ENCODE measurements at regions not wholly inside any gene's neighbourhood (a gene's known extent, or its start where the extent isn't known, plus 50 kb on each side); places are given as distances from the start of the nearest gene placed in this dataset.
"Not testable (repeated sequence)": the region's sequence is repeated elsewhere in the genome, so short reads cannot be mapped to it uniquely, and the experiment has no call there.

GRCh38 chr18:29821544-29821943 lies 1221.0 kb downstream of the DSC3 start:
- no peak for DNase-seq

- DNase-seq = no peak
Observed at GRCh38 chr18:29811519-29811918, 1231.0 kb downstream of the DSC3 start.

- no peak for DNase-seq
Observed at GRCh38 chr18:29780816-29781215, 1261.7 kb downstream of the DSC3 start.

- no peak for DNase-seq
Observed at GRCh38 chr18:29779096-29779495, 1263.4 kb downstream of the DSC3 start.

GRCh38 chr18:29753379-29753778 lies 1289.2 kb downstream of the DSC3 start:
- no peak for DNase-seq

DNA sequence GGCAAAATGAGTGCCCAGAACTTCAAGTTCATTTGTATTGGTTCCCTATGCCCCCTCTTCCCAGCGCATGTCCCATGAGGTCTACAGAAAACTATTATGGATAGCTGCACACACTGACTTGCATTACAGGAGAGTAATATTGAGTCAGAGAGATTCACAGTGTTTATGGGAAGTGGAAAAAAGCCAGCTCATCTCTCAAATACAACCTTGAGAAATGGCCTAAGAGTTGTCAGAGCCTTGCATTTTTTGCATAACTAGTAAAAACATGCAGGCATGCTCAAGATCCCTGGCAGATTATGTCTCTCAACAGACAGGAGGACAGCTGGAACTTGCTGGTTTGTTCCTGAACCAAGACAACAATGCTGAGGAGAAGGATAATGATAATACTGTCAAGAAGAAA lies 1292.8 kb downstream of the DSC3 start:
- no peak for DNase-seq

DNA sequence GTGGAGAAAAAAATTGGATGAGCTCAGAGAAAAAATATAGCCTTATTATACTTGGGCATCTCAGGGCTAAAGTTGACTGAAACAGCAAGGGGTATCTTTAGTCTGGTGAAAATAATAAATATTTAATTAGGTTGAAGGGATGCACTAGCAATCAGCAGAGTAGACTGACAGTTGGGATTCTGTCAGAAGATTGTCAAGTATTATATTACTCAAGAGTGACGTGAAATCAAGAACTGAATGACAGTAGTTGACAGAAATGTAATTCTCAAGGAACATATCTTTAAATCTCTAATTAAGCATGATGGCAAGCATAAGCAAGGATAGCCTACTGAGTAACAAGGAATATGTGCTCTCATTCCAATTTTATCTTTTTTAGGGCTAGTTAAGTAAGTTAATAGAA lies 1301.1 kb downstream of the DSC3 start:
- DNase-seq = no peak

DNA sequence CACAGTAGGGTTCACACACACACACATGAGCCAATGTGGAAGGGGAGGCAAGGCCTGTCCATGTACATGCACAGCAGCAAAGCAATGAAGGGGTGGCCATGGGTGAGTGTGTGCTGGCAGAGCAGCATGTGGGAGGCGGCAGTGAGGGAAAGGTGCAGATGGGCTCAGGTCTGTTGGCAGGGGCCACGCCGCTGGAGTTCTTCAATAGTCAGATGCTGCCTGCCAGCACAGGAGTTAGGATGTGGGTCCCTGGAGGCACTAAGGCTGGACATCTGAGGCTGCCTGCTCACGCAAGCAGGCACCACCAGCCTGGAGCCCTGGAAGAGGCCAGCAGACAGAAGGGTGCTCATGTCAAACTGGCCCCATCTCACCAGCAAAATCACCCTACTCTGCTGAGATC lies 1304.9 kb downstream of the DSC3 start:
- DNase-seq = no peak

- DNase-seq = no peak
Observed at GRCh38 chr18:29737190-29737589, 1305.4 kb downstream of the DSC3 start.

GRCh38 chr18:29730073-29730472 lies 1312.5 kb downstream of the DSC3 start:
- DNase-seq = no peak

DNA sequence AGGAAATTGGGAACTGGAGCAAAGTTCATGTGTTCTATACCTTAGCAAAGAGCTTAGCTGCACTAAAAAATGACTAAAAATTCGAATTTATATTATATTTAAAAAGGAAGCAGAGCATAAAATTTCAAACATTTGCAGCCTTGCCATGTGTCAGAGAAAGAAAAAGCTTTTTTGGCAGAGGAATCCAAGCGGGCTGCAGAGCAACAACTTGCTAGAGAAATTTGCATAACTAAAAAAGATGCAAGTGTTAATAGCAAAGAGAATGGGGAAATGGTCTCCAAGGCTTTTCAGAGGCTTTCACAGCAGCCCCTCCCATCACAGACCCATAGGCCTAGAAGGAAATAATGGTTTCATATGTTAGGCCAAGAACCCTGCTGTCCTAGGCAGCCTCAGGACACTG lies 1315.9 kb downstream of the DSC3 start:
- no peak for DNase-seq

- not testable (repeated sequence) for DNase-seq
Observed at GRCh38 chr18:29723486-29723885, 1319.1 kb downstream of the DSC3 start.

- not testable (repeated sequence) for DNase-seq
Observed at GRCh38 chr18:29715960-29716359, 1326.6 kb downstream of the DSC3 start.

DNA sequence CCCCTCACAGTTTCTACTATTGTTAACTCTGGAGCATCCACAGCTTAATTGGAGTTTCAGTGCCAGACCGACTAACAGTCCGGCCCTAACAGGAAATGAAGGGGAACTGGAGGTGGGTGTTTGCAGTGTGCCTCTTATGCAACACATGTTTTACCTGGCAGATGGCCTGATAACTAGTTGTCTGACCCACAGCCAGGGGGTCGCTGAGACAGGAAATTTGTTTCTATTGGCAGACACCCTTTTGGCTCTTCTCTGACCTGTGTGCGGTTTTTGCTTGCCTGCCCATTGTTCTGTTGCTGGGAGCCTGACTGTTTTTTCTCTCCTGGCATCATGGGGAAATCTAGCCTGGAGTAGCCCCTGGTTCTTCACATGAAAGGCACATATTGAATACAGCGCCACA lies 1329.8 kb downstream of the DSC3 start:
- no peak for DNase-seq

- DNase-seq = no peak
Observed at GRCh38 chr18:29711932-29712331, 1330.6 kb downstream of the DSC3 start.

DNA sequence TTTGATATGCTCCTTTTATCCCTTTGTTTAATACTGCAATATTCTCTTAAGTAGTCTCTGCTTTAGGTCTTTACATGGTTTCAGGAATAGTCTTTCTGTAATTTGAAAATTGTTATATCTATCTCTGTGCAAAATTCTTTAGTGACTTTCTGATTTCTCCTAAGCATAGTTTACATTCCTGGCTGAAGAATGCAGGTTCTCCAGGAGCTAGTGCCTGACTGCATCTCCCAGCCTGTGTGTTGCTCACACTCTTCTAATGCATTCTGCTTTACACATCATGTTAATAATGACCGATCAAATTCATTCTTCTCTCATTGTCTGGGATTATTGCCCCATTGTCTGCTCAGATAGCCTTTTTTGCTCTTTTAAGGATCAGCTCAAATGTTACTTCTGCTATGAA lies 1349.2 kb downstream of the DSC3 start:
- no peak for DNase-seq

DNA sequence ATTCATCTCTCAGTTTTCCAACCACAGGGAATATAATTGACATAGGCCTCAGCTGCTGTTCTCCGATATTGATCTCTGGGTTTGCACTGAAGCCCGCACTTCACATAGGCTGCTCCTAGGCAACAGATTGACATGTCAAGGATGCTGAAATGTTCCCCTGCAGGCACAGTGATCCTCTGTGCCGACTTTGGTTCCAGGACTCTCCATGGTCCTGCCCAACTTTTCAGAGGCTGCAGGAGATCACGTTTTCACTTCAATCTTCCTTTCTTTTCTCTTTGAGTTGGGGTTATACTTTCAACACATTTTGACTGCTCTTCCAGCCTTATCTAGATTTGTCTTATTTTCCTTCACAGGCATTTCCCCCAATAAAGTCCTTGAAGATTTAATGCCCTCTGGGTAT lies 1361.0 kb downstream of the DSC3 start:
- DNase-seq = no peak

DNA sequence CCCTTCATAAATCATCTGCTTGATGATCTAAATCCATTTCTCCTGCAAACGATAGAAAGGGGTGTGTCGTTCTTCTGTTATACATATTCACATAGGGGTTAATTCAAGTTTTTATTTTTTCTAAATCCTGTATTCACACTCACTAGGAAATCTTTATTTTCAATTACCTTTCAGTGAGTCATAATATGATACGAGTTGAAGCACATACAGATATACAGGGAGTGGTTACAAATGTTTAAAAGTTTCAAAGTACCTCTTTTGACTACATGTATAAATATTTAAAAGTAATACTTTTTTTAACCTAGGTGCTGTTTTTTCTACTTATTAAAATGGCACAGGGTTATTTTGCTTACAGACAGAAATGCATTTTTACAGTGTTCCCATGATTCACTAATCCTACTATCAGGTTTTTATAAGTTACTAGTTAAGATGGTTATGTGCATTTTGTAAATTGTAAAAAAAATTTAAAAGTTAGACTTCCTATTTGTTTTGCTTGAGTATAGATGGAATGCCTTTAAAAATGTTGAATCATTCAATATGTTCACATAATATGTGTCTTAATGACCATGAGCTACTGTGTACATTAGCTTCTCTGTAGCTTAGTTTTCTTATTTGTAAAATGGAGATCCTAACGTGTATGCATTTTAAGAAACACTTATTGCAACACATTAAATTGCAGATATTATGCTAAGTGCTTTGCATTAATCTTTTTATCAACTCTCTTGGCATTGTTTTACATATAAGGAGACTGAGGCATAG lies 1378.1 kb downstream of the DSC3 start:
- no peak for DNase-seq

DNA sequence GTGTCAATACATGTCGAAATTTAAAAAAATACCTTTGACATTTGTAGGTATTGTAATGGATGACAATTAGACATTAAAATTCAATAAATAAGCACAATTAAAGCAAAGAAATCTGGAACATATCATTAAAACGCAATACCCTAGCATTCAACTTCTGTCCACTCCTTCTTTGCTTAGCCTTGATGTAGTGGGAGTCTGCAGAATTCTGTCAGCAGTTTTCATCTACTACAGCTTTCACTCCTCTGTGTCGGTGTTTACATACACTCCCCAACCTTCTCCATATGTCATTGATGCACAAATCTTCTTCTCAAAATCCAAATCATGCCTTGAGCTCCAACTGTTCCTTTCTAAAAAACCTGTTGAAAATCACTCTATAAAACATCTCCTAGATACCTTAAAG lies 1380.6 kb downstream of the DSC3 start:
- DNase-seq = no peak

- no peak for DNase-seq
Observed at GRCh38 chr18:29660777-29661176, 1381.8 kb downstream of the DSC3 start.

DNA sequence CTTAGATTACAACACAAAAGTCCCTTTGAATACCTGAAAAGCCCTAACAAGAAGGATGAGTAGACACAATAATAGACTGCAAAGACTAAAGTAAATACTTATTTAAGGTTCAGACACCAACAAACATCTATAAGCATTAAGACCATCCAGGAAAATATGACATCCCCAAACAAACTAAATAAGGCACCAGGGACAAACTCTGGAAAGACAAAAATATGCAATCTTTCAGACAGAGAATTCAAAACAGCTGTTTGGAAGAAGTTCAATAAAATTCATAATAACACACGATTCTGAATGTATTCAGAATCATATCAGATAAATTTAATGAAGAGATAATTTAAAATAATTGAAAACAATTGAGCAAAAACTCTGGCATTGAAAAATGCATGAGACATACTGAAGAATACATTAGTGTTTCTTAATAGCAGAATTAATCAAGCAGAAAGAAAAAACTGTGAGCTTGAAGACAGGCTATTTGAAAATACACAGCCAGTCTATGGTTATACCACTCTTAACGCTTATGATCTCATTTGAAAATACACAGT lies 1388.8 kb downstream of the DSC3 start:
- DNase-seq = no peak

- DNase-seq = no peak
Observed at GRCh38 chr18:29652797-29653196, 1389.7 kb downstream of the DSC3 start.

GRCh38 chr18:29651122-29651680 lies 1391.3 kb downstream of the DSC3 start:
- DNase-seq = no peak

- DNase-seq = no peak
Observed at GRCh38 chr18:29648891-29649290, 1393.7 kb downstream of the DSC3 start.

DNA sequence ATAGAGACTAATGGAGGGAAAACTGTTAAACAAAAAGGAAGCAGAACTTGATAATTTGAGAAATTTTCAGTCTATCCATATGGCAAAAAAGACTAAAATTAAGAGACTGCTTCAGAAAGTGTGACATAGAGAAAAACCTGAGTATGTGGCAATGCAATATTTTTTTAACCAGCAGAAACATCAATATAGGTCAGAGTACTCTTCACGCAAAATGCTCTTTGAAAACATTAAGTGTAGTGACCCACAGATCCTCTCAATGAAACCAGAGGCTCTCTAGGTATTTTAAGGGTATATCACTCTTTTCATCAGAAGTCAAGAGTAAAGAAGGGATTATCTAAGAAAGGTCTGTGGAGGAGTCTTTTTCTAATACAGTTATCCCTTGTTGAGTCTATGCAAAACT lies 1394.8 kb downstream of the DSC3 start:
- no peak for DNase-seq
